SK-N-DZ (cell line): ENCODE measurements at regions not wholly inside any gene's neighbourhood (a gene's known extent, or its start where the extent isn't known, plus 50 kb on each side); places are given as distances from the start of the nearest gene placed in this dataset.

ENCODE experiments used
- DNase-seq: peaks from one replicate; pipeline ENCODE4 v3.0.0-alpha.2; 2015; ENCODE audit warnings: low spot score

- no peak for DNase-seq
These were observed 54.0 kb upstream of the PRPS1L1 start for GRCh38 chr7:18081617-18082016.

- DNase-seq = no peak
These were observed 54.5 kb upstream of the PRPS1L1 start for GRCh38 chr7:18082169-18082568.

- peak; percentile 51 for DNase-seq
These were observed 58.7 kb upstream of the PRPS1L1 start for GRCh38 chr7:18086165-18087025.

- peak; percentile 31 for DNase-seq
These were observed 59.5 kb upstream of the PRPS1L1 start for GRCh38 chr7:18087026-18087686.

- DNase-seq = peak; percentile 71
These were observed 60.0 kb upstream of the PRPS1L1 start for GRCh38 chr7:18087687-18088078.

GRCh38 chr7:18096087-18096486 is 68.4 kb upstream of the PRPS1L1 start:
- no peak for DNase-seq

GRCh38 chr7:18102576-18102975 is 74.9 kb upstream of the PRPS1L1 start:
- no peak for DNase-seq

- no peak for DNase-seq
These were observed 76.0 kb upstream of the PRPS1L1 start for GRCh38 chr7:18103436-18104218.

- no peak for DNase-seq
These were observed 82.1 kb upstream of the PRPS1L1 start for GRCh38 chr7:18109762-18110161.

GRCh38 chr7:18116661-18117060 is 89.0 kb upstream of the PRPS1L1 start:
- no peak for DNase-seq

- no peak for DNase-seq
These were observed 89.8 kb upstream of the PRPS1L1 start for GRCh38 chr7:18117482-18117881.

GRCh38 chr7:18119985-18120384 is 92.3 kb upstream of the PRPS1L1 start:
- peak; percentile 25 for DNase-seq

GRCh38 chr7:18123508-18124239 is 96.0 kb upstream of the PRPS1L1 start:
- DNase-seq = no peak

- no peak for DNase-seq
These were observed 97.8 kb upstream of the PRPS1L1 start for GRCh38 chr7:18125476-18125875.

- DNase-seq = no peak
These were observed 98.6 kb upstream of the PRPS1L1 start for GRCh38 chr7:18126281-18126680.

GRCh38 chr7:18128846-18129245 is 101.2 kb upstream of the PRPS1L1 start:
- DNase-seq = no peak

GRCh38 chr7:18132811-18133210 is 105.2 kb upstream of the PRPS1L1 start:
- peak; percentile 7 for DNase-seq

GRCh38 chr7:18133921-18134320 is 106.3 kb upstream of the PRPS1L1 start:
- DNase-seq = no peak

GRCh38 chr7:18140943-18141342 is 113.3 kb upstream of the PRPS1L1 start:
- DNase-seq = no peak

GRCh38 chr7:18144166-18144565 is 116.5 kb upstream of the PRPS1L1 start:
- DNase-seq = no peak

GRCh38 chr7:18145160-18145559 is 117.5 kb upstream of the PRPS1L1 start:
- no peak for DNase-seq

GRCh38 chr7:18151422-18151821 is 123.8 kb upstream of the PRPS1L1 start:
- DNase-seq = peak; percentile 20
